HG02973 (cell line): ENCODE measurements at regions not wholly inside any gene's neighbourhood (a gene's known extent, or its start where the extent isn't known, plus 50 kb on each side); places are given as distances from the start of the nearest gene placed in this dataset.

Experiments used
- ATAC-seq: cut with Tn5 transposase; IDR thresholded peaks from one replicate; pipeline ENCODE4 v1.9.1; 2021; ENCODE audit warnings: moderate library complexity; ENCODE audit not compliant: unreplicated experiment

GRCh38 chr7:19455623-19456022 lies 253.2 kb downstream of the POLR1F start:
- no peak for ATAC-seq

DNA sequence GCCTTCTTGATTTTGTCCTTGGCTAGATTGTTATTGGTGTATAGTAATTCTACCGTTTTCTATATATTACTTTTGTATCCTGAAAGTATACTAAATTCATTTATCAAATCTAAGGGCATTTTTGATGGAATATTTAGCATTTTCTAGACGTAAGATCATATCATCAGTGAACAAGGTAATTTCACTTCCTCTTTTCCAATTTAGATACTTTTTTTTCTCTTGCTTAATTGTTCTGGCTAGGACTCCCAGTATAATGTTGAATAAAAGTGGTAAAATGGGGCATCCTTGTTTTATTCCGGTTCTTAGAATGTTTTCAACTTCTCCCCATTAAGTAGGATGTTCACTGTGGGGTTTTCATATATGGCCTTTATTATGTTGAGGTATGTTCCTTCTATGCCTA lies 260.7 kb downstream of the POLR1F start:
- ATAC-seq = no peak

DNA sequence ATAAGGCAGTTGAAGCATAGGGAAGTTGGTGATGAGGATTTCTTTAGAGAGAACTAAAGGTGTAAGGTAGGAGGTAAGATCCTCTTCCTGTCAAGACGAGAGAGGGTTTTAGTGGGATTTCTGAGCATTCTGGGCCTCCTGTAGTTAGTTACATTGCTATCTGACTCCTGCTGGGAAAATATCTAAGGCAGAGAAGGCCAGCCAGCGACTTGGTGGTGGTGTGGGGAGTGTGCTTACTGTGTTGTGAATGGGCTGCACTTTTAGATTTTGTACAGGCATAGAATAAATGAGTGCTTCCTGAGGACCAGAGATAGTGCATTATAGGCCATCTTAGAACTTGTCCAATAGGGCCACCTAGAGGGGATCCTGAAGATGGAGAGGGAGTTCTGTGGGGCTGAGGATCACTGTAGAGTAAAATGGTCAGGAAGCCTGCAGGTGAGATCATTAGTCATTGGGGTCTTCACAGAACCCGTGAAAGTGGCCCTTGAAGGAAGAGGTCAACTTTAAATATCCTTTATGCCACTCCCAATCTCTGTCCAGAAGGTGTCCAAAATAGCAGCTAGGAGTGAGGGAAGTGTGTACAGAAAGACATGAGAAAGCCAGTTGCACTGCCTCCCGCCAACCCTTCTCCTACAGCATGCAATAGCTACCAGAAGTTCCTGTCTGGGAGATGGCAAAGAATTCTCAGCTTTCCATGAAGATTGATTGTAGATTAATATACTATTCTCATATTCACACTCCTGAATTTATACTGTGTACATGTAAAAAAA lies 266.6 kb downstream of the POLR1F start:
- ATAC-seq = no peak

DNA sequence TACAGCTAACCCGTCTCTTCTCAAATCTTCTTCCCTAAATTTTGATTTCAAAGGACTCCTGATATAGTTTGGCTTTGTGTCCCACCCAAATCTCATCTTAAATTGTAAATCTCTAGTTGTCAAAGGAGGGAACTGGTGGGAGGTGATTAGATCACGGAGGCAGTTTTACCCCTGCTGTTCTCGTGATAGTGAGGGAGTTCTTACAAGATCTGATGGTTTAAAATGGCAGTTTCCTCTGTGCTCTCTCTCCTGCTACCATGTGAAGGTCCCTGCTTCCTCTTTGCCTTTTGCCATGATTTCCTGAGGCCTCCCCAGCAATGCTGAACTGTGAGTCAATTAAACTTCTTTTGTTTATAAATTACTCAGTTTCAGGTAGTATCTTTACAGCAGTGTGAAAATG lies 269.3 kb downstream of the POLR1F start:
- no peak for ATAC-seq

GRCh38 chr7:19437446-19437845 lies 271.4 kb downstream of the POLR1F start:
- ATAC-seq = no peak

- no peak for ATAC-seq
These were observed 280.9 kb downstream of the POLR1F start for GRCh38 chr7:19427944-19428343.

GRCh38 chr7:19421861-19422260 lies 276.6 kb upstream of the FERD3L start:
- ATAC-seq = no peak

- no peak for ATAC-seq
These were observed 272.0 kb upstream of the FERD3L start for GRCh38 chr7:19417231-19417630.

GRCh38 chr7:19415123-19415522 lies 269.9 kb upstream of the FERD3L start:
- no peak for ATAC-seq

DNA sequence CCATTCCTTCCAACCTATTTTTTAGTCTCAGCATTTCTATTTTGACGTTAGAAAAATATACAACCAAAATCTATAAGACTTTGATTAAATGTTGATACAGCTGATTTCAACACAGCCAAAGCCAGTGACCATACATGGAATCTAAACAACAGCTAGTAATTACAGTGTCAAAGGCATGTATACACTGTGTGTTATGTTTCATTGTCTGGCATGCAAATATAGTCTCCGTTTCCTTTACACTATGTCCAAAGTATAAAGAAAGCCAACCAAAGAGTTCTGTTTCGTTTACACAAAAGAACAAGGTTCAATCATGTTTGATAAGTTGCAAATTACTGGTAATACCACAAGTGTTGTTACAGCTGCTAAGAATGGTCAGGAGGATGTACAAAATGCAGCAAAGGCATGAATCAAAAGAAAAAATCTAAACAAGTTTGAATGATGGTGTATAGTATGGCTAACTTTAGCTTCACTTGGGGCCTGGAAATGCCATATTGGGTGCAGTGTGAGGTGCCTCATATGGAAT lies 268.3 kb upstream of the FERD3L start:
- ATAC-seq = no peak

GRCh38 chr7:19410691-19411090 lies 265.5 kb upstream of the FERD3L start:
- no peak for ATAC-seq

DNA sequence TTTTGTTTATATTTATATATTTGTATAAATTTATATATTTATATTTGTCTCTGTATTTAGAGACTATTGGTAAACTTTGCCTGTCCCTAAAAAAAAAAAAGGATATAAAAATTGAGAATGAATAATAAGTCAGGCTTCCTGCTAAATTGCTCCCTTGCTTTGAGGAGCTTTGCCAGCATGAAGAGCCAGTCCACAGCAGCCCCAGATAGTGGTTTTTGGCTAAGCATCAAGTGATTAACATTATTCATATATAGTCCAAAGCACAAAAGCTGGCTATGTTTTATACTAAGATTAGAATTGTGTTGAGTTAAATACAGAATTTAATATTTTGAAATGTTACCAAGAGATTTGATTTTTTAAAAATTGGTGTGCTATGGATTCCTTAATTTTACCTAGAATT lies 264.9 kb upstream of the FERD3L start:
- no peak for ATAC-seq

- no peak for ATAC-seq
These were observed 263.5 kb upstream of the FERD3L start for GRCh38 chr7:19408706-19409220.

DNA sequence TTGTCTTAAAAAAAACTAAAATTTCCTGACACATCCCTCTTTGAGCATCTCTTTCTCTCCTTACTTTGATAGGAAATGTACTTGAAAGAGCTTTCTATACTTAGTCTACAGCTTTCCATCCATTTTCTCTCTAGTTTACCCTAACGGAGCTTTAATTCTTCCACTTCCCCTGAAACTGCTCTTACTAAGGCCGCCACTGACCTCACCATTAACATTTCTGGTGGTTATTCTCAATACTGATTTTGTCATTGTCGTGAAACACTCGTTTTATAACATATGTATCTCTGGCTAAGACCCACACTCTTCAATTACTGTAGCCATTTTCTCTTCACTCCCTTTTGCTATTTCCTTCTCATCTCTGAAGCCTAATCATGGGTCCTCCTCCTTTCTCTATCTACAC lies 262.0 kb upstream of the FERD3L start:
- ATAC-seq = no peak

DNA sequence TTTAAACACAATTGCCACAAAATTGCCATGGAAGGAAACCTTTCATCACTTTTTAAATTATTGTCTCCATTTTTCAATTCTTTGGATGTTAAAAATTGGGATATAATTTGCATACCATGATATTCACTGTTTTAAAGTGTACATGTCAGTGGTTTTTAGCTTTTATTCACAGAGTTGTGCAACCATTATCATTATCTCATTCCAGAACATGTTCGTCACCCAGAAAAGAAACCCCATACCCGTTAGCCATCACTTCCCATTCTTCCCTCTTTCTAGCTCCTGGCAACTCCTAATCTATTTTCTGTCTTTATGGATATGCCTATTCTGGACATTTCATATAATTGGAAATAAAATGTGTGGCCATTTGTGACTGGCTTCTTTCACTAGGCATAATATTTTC lies 260.3 kb upstream of the FERD3L start:
- ATAC-seq = no peak

- ATAC-seq = no peak
These were observed 259.7 kb upstream of the FERD3L start for GRCh38 chr7:19404912-19405329.

- ATAC-seq = no peak
These were observed 258.5 kb upstream of the FERD3L start for GRCh38 chr7:19403691-19404090.

- ATAC-seq = no peak
These were observed 256.2 kb upstream of the FERD3L start for GRCh38 chr7:19401461-19401860.

- no peak for ATAC-seq
These were observed 255.6 kb upstream of the FERD3L start for GRCh38 chr7:19400758-19401254.

DNA sequence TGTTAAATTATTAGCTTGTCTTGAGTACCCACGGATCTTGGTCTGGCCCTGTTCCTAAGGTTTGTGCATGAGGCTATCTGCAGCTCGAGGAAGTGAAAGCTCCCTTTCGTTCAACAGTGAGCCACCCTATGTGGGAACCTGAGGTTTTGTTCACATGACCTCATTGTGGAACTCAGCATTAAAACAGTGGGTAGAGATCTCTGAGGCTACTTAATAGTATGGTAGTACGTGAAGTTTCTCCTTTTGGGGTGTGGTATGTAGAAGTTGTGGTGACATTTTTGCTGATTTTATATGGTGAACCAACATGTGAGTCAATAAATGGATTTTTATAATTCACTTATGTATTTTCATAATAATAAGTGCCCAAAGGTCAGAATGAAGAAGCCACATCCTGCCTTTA lies 252.7 kb upstream of the FERD3L start:
- ATAC-seq = no peak

DNA sequence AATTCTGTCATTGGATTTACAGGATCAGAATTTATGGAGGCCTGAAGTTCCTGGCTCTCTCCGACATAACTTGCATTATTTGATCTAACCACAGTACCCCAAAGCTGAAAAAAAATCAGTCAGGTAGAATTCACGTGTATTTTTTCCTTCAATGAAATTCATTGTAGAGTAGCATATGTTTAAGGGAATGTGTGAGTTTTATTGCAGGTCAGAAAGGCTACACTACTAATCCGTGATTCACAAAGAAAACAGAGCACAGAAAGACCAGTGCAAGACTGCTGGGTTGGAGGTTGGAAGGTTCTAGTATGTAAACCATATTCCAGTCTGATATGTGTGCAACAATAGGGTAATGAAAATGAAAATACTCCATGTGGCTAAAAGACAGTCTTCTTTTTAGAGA lies 247.0 kb upstream of the FERD3L start:
- no peak for ATAC-seq

DNA sequence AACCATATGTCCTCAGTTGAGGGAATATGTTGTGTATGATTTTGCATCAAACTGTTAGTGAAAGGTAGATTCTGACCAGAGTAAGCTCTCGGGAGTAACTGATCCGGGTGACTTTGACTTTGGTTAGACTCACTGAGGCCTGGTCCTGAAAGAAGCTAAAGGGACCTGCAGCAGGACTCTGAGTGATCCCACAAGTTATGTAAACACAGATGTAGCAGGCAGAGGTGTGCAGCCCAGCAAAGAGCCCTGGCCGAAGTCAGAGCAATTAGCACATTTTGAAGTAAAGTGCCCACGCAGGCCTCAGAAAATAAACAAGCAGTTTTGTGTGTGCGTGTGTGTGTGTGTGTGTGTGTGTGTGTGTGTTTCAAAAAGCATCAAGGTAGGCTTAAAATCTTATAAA lies 245.6 kb upstream of the FERD3L start:
- no peak for ATAC-seq

DNA sequence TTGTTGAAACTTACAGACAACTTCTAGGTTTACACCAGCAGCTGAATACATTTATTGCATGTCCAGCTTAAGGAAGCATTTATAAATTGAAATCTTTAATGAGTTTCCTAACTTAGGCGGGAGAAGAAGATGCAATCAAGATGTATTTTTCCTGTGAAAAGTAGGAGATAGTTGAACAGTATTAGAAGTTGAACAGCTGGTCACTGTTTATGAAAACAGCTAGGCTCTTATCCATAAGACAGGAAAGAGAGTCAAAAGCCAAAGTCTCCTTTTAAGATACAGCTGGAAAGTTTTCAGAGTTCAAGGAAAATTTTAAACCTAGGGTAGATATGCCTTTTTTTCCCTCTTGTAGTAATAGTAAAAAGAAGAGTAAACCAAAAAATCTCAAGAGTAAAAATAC lies 236.1 kb upstream of the FERD3L start:
- ATAC-seq = no peak
